GM10248 (cell line): ENCODE measurements at regions not wholly inside any gene's neighbourhood (a gene's known extent, or its start where the extent isn't known, plus 50 kb on each side); places are given as distances from the start of the nearest gene placed in this dataset.

Experiments used
- CTCF ChIA-PET: fragments of 300-600 bp; sonication (Branson Sonifier 250); formaldehyde crosslinking; extraction: SDS; loops from one replicate; lab custom pipeline; 2021; ENCODE audit warnings: antibody characterized with exemption; lab: Yijun Ruan, JAX
- POLR2A ChIA-PET: fragments of 350-650 bp; sonication (Branson Sonifier 250); formaldehyde crosslinking; extraction: SDS; loops from one replicate; lab custom pipeline; 2020; ENCODE audit warnings: antibody characterized with exemption; lab: Yijun Ruan, JAX
- DNase-seq: peaks from one replicate; pipeline ENCODE4 v3.0.0; 2012; ENCODE audit errors: extremely low spot score
- CTCF ChIP-seq: IDR thresholded peaks from 2 replicates; pipeline ENCODE4 v1.5.1; 2012; ENCODE audit warnings: mild to moderate bottlenecking, low read depth; ENCODE audit errors: extremely low read depth, missing control alignments, control extremely low read depth

DNA sequence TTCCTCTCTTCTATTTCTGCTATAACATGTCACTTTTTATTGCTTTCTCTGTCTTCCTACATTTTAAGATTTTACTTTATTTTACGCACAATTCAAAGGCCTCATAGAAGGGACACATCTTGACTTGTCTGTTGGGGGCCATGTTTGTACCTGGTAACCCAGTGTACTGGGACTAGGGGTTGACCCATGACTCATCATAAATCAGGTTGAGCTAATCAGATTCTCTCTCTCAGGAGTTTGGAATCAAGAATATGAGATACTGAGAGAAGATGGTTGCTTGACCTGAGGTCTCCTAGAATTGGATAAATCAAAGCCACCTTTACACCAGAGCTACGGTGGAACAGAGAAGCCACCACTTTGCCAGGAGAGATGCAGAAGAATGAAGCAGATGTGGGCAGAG, 153.0 kb downstream of the UXS1 start:
- DNase-seq: no peak
- no peak for TF ChIP-seq CTCF
- ChIA-PET CTCF (interaction anchor here (0.9 to 1.2 kb wide), 3 partner anchors 10 to 22 kb away, joined by 3 read pairs; no protein-coding TSS in a partner anchor), POLR2A (no interaction called here)

DNA sequence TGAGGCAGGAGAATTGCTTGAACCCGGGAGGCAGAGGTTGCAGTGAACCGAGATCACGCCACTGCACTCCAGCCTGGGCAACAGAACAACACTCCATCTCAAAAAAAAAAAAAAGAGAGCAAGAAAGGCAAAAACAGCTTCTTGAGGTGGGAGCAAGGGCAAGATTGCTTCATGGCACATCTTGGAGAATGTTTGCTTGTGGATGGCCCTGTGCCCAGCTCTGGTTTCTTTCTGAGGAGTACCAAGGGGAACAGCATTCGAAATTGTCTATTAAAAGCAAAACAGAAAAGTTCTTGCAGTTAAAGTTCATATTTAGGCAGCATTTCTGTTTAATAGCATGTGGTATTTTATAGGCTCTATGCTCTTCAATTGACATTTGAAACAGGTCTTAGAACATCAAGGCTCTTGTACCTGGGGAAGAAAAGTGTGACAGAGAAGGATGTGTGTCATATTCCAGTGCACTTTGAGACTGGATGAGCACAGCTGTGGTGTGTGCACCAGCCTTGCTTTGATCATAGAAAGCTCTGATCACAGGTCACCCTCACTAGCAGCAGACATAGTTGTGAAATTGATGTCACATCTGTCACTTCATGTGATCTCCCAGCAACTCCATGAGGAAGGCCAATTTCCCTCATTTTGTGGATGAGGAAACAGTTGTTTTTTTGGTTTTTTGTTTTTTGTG, 154.3 kb downstream of the UXS1 start:
- ChIA-PET CTCF (interaction anchor here (1.3 kb wide), 1 partner anchor 10 kb away, joined by 5 read pairs; no protein-coding TSS in a partner anchor), POLR2A (no interaction called here)
- no peak for TF ChIP-seq CTCF
- no peak for DNase-seq

GRCh38 chr2:106038601-106039375, 155.3 kb downstream of the UXS1 start:
- ChIA-PET CTCF (interaction anchor here (1.3 kb wide), 1 partner anchor 11 kb away, joined by 5 read pairs; no protein-coding TSS in a partner anchor), POLR2A (no interaction called here)
- TF ChIP-seq CTCF: no peak
- DNase-seq: no peak

DNA sequence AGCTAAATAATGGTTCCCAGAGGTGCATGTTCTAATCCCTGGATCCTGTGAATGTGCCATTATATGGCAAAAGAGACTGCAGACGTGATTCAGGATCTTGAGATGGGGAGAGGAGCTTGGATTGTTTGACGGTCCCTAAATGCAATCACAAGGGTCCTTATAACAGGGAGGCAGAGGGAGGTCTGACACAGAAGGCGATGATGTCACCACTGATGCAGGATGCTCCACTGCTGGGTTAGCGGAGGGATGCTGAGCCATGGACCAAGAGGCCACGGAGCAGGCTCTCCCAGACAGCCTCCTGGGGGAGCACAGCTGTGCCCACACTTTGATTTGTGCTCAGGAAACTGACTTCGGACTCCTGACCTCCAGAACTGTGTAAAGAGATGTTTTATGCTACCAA, 156.2 kb downstream of the UXS1 start:
- POLR2A ChIA-PET: no interaction called here
- DNase-seq: no peak
- no peak for TF ChIP-seq CTCF
- CTCF ChIA-PET: interaction anchor here (1.3 kb wide), 1 partner anchor 12 kb away, joined by 3 read pairs; no protein-coding TSS in a partner anchor

DNA sequence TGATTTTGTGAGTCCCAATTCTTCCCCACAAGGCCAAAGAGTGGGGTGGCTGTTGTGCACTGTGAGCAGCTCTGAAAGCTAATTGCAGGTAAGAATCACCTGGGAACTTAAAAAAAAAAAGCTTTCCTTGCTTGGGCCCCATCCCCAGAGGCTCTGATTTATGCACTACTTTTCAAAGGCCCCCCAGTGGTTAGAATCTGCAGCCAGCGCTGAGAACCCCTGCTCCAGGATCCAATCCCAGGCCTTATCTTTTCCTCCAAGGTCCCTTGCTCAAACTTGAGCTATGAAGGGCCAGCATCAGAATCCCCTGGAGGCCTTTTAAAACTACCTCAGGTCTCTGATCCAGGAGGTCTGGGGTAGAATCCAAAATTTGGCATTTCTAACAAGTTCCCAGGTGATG, 156.8 kb downstream of the UXS1 start:
- ChIA-PET POLR2A (interaction anchor here (0.6 kb wide), 1 partner anchor 13 kb away, joined by 3 read pairs; no protein-coding TSS in a partner anchor), CTCF (interaction anchor here (1.3 kb wide), 1 partner anchor 12 kb away, joined by 3 read pairs; no protein-coding TSS in a partner anchor)
- no peak for TF ChIP-seq CTCF
- no peak for DNase-seq

DNA sequence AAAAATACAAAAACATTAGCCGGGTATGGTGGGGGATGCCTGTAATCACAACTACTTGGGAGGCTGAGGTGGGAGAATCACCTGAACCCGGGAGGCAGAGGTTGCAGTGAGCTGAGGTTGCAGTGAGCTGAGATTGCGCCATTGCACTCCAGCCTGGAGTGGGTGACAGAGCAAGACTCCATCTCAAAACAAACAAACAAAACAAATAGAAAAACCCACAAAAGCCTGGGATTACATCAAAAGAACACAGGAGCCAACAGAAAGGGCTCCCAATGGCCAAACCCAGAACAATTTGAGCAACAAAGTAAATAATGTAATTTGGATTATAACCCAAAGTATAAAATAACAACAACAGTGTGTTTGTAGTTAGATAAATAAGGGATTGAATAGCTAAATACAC, 159.8 kb downstream of the UXS1 start:
- ChIA-PET CTCF (no interaction called here), POLR2A (no interaction called here)
- TF ChIP-seq CTCF: no peak
- DNase-seq: no peak
